ENCODE measurements at regions not wholly inside any gene's neighbourhood (a gene's known extent, or its start where the extent isn't known, plus 50 kb on each side); places are given as distances from the start of the nearest gene placed in this dataset.

- no peak for TF ChIP-seq GATA2 (IDR thresholded peaks at IDR 0.05; ENCODE audit: low read depth, low read length)
- TF ChIP-seq GATA3 (IDR thresholded peaks at IDR 0.05; ENCODE audit: low read depth, low read length), result no peak
Measured at GRCh38 chr14:56949828-56950227, 139.5 kb upstream of the OTX2 start.
